Activated CD4-positive, alpha-beta T cell treated with anti-CD3 and anti-CD28 coated beads, Interleukin-2, amount 50 U/mL, for 16 hours (primary cell): ENCODE measurements at regions not wholly inside any gene's neighbourhood (a gene's known extent, or its start where the extent isn't known, plus 50 kb on each side); places are given as distances from the start of the nearest gene placed in this dataset.

Source experiments
- DNase-seq: peaks from one replicate; pipeline ENCODE4 v3.0.0-alpha.2; 2020

DNA sequence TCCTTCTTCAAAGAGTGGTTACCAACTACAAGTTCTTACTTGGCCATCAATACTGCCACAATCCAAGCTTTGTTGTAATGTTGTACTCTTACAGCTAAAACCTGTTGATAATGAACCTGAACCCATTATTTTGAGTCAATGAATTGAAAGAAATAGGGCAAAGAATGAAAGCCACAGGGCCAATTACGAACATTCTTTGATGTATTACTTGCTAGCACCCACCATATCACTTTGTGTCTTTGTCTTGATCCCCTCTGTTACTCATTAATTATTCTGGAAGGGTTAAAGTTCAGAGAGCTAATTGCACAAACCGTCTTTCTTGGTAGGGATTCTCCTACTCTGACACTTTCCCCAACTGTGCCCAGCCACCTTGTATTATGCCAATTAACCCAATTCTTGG is 53.2 kb upstream of the TFEC start:
- DNase-seq: no peak

DNA sequence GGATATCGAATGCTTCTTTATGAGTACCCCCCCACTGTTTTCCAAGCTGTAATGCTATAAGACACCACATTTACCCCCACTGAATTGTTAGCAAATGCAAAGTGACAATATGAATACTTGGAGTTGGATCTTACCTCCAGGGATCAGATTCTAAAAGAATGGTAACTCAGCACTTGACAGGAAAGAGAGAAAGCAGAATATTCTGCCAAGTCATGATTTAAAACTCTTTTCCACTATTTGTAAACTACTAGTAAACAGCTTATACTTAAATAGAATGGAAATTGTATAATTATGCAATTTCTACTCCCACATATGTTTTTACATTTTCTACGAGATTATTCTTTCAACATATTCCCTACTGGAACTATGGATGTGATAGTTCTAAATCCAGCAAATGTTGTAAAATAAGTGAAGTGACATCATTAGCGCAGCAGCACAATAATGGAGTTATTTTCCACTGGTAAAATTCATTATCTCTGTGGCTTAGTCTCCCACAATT is 56.0 kb upstream of the TFEC start:
- no peak for DNase-seq

GRCh38 chr7:116087291-116087690 is 56.7 kb upstream of the TFEC start:
- DNase-seq: no peak

DNA sequence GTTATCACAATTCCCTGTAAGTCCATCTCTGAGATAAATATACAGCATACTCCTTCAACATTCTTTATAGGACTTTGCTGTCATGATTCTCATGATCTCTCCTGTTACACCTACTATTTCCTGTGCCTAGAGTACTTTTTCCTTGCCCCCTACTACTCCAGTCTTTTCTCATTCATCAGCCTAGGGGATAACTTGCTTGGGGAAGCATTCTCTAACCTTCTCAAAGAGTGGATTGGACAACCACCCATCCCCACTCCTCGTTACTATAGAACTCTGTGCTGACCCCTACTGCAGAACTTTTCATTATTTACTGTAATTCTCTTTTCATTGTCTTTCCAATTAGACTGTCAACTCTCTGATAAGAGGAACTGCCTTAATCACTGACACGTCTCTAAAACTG is 57.4 kb upstream of the TFEC start:
- no peak for DNase-seq

- no peak for DNase-seq
Observed at GRCh38 chr7:116089293-116089692, 58.7 kb upstream of the TFEC start.

- DNase-seq: no peak
Observed at GRCh38 chr7:116093516-116094301, 63.1 kb upstream of the TFEC start.

DNA sequence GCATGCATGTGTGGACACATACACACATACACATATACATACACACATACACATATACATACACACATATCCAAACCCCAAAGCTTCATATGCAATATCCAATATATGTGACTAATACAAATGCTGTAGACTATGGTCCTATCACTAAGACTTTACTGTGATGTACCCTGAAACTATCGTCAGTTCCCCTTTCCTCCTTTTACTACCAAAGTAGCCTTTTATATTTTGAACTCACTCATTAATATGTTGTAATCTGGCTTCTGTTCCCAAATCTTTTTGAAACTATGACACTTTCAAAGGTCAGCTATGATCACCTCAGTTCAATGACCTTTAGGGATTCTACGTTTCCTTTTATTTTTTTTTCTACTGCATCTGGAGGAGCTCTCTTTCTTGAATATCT is 64.8 kb upstream of the TFEC start:
- DNase-seq: no peak

GRCh38 chr7:116097365-116098009 is 66.9 kb upstream of the TFEC start:
- no peak for DNase-seq

GRCh38 chr7:116098175-116098574 is 67.6 kb upstream of the TFEC start:
- no peak for DNase-seq

- no peak for DNase-seq
Observed at GRCh38 chr7:116100626-116101025, 70.1 kb upstream of the TFEC start.

GRCh38 chr7:116101704-116102103 is 71.1 kb upstream of the TFEC start:
- DNase-seq: no peak

GRCh38 chr7:116111475-116111874 is 80.9 kb upstream of the TFEC start:
- no peak for DNase-seq

DNA sequence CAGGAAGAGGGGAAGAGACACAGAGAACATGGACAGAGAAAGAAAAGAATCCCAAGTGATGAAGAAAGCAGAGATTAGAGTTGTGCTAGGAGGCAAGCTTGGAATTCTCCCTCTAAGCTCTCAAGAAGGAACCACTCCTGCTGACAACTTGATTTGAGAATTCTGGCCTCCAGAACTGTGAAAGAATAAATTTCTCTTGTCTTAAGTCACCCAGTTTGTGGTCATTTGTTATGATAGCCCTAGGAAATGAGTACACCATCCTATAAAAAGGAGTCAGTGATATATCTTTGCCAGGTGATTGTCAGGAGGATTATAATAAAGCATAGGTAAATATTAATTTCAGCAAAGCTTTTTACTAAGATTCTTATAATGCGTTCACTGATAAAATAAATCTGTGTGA is 82.7 kb upstream of the TFEC start:
- no peak for DNase-seq

GRCh38 chr7:116120839-116121238 is 89.5 kb upstream of the TES start:
- no peak for DNase-seq

- DNase-seq: peak; percentile 15
Observed at GRCh38 chr7:116122972-116123595, 87.3 kb upstream of the TES start.

DNA sequence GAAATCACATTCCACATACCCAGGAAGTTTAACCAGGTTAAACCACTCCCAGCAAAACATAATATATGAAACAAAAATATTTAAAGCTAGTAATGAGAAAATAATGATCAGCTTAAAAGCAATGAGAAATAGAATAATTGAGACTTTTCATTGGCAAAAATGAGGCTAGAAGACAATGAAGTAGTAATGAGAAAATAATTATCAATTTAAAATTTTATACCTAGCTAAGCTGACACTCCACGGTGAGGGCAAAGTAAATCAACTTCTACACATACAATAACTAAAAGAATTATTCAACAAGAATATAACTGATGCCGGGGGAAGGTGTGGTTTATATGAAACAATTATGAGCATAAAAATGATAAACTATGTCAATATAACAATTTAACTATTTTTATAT is 82.2 kb upstream of the TES start:
- no peak for DNase-seq

DNA sequence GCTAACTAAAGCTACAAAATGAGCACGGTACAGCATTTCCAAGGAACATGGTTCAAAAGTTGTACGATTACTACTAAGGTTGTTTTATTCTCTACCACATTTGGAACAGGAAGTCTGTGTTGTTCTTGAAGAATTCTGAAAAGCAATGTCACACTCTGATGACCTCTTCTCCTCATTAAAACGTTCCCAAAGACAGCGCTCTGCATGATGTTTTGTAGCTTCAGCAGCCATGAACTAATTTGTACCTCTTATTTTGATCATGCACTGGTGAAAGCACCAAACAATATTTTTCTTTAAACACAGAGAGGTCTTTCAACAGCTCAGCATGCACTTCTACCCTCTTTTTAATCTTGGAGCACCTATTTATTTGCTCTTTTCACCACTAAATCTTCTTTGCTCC is 75.0 kb upstream of the TES start:
- no peak for DNase-seq

- DNase-seq: peak; percentile 65
Observed at GRCh38 chr7:116138202-116138801, 72.0 kb upstream of the TES start.

GRCh38 chr7:116139007-116139406 is 71.3 kb upstream of the TES start:
- no peak for DNase-seq

DNA sequence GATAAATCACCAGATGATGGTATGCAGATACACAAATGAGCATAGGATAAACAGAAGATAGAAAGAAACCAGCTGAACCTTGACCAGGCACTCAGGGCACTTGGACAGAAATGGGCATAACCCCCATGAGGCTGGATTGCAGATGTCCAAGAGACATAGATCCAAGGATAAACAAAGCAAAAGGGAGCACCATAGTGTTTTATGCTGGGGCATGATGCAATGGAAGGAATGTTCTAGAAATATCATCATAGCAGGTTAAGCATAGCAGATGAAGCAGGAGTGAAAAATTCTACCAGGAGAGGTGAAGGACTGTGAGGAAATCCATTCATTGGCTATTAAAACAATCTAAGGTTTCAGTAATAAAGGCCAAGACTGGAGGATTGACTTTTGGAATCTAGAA is 70.5 kb upstream of the TES start:
- no peak for DNase-seq

GRCh38 chr7:116142374-116142773 is 68.0 kb upstream of the TES start:
- DNase-seq: no peak

GRCh38 chr7:116142850-116143249 is 67.5 kb upstream of the TES start:
- DNase-seq: no peak

GRCh38 chr7:116145245-116145852 is 65.0 kb upstream of the TES start:
- DNase-seq: peak; percentile 81
